ENCODE measurements at regions not wholly inside any gene's neighbourhood (a gene's known extent, or its start where the extent isn't known, plus 50 kb on each side); places are given as distances from the start of the nearest gene placed in this dataset.

- ATAC-seq (ENCODE audit: insufficient read depth, low read depth): no peak
These were observed 221.3 kb downstream of the ERMARD start for GRCh38 chr6:169972736-169973135.

DNA sequence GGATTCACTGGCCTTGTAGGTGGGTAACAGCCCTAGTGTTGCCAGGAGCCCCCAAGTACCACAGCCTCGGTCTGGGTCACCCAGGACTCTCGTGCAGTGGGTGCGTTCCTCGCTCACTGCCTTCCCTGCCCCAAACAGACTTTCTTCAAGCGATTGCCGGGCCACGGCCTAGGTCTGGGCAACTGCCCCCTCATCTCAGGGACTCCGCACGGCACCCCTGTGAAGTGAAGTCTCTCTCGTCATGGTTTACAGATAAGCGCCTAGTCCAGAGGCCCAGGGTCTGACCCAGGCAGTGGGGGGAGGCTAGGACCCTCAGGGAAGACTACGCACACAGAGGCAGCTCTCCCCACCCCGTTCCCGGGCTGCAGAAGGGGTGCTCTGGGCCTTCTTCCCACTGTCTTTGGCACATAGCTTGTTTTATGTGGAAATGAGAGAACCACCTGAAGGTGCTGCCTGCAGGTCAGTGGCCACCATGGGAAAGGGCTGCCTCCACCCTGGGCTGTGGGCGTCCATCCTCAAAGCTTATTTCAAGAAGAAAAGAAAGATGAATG lies 220.8 kb downstream of the ERMARD start:
- no peak overlapping the region for H3K4me3 ChIP-seq (ENCODE audit: low read depth in 1 of 2, low read length in 2 of 2)
- DNase-seq (no peak), ATAC-seq (ENCODE audit: insufficient read depth, low read depth) (no peak)

More at GRCh38 chr6:169972736-169973135, 221.3 kb downstream of the ERMARD start:
- Histone ChIP-seq H3K36me3 (ENCODE audit: insufficient read depth, low read length) (no peaks in the 10 kb centered on the region), H3K27ac (ENCODE audit: low read length) (no peak overlapping the region), H3K27me3 (ENCODE audit: insufficient read depth, low read length, poor library complexity) (peaks cover 4% of the 10 kb centered on the region), H3K79me2 (ENCODE audit: insufficient read depth, low read length) (no peaks in the 10 kb centered on the region), H3K4me2 (ENCODE audit: insufficient read depth, low read length) (no peak overlapping the region), H3K4me3 (ENCODE audit: low read depth in 1 of 2, low read length in 2 of 2) (no peak overlapping the region), H3K4me1 (ENCODE audit: insufficient read depth, low read length) (no peaks in the 10 kb centered on the region), H4K20me1 (ENCODE audit: insufficient read depth, low read length) (no peaks in the 10 kb centered on the region), H2AFZ (ENCODE audit: low read depth, low read length) (no peak overlapping the region), H3K9me3 (ENCODE audit: insufficient read depth, low read length, severe bottlenecking) (no peaks in the 10 kb centered on the region), H3K9ac (ENCODE audit: low read depth, low read length) (no peak overlapping the region)
- DNase-seq: no peak
- no peak for TF ChIP-seq EZH2 (IDR thresholded peaks at IDR 0.05; ENCODE audit: borderline replicate concordance, low read depth, low read length, severe bottlenecking)
- TF ChIP-seq, protein P1, sequence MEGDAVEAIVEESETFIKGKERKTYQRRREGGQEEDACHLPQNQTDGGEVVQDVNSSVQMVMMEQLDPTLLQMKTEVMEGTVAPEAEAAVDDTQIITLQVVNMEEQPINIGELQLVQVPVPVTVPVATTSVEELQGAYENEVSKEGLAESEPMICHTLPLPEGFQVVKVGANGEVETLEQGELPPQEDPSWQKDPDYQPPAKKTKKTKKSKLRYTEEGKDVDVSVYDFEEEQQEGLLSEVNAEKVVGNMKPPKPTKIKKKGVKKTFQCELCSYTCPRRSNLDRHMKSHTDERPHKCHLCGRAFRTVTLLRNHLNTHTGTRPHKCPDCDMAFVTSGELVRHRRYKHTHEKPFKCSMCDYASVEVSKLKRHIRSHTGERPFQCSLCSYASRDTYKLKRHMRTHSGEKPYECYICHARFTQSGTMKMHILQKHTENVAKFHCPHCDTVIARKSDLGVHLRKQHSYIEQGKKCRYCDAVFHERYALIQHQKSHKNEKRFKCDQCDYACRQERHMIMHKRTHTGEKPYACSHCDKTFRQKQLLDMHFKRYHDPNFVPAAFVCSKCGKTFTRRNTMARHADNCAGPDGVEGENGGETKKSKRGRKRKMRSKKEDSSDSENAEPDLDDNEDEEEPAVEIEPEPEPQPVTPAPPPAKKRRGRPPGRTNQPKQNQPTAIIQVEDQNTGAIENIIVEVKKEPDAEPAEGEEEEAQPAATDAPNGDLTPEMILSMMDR (IDR thresholded peaks at IDR 0.05; ENCODE audit: borderline replicate concordance, extremely low read depth, low read length, poor library complexity, severe bottlenecking): no peak

DNA sequence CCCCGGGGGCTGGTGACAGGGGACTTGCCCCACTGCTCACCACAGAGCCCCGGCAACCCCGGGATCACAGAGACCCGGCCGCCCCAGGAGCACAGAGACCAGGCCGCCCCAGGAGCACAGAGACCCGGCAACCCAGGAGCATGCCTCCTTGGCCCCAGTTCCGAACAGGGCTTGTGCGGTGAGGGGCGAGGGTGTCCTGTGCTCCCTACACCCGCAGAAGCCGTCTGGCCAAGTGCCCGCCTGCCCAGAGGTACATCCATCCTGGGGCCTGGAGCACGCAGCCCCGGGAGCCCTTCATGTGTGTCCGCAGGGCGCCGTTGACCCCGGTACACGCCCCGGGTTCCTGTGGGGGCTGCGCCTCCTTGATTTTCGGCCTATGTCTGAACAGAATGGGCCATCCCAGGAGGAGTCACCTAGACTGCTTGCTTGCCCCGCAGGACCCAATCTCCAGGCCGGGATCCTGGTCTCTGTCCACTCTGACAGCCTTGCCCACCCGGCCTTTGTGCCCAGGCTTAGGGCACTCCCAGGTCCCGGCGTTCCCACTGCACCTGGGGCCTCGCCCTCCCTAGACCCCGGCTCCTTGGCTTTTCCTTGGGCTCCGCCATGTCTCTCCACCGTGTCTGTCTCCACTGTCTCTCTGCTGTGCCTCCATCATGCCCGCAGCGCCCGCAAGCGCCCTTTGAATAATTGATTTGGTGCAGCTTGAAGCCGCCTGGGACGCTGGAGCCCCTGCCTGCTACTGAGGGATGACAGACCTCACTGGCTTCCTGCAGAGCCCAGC lies 219.8 kb downstream of the ERMARD start:
- Histone ChIP-seq H3K4me2 (ENCODE audit: insufficient read depth, low read length) (no peak overlapping the region), H3K79me2 (ENCODE audit: insufficient read depth, low read length) (no peaks in the 10 kb centered on the region), H3K36me3 (ENCODE audit: insufficient read depth, low read length) (no peaks in the 10 kb centered on the region), H3K9ac (ENCODE audit: low read depth, low read length) (no peak overlapping the region), H3K27me3 (ENCODE audit: insufficient read depth, low read length, poor library complexity) (no peaks in the 10 kb centered on the region), H3K4me1 (ENCODE audit: insufficient read depth, low read length) (no peaks in the 10 kb centered on the region), H3K4me3 (ENCODE audit: low read depth in 1 of 2, low read length in 2 of 2) (no peak overlapping the region), H4K20me1 (ENCODE audit: insufficient read depth, low read length) (no peaks in the 10 kb centered on the region), H3K9me3 (ENCODE audit: insufficient read depth, low read length, severe bottlenecking) (no peaks in the 10 kb centered on the region), H2AFZ (ENCODE audit: low read depth, low read length) (no peak overlapping the region), H3K27ac (ENCODE audit: low read length) (no peak overlapping the region)
- no peak for TF ChIP-seq EZH2 (IDR thresholded peaks at IDR 0.05; ENCODE audit: borderline replicate concordance, low read depth, low read length, severe bottlenecking)
- TF ChIP-seq, protein P1 (IDR thresholded peaks at IDR 0.05; ENCODE audit: borderline replicate concordance, extremely low read depth, low read length, poor library complexity, severe bottlenecking): no peak
- DNase-seq: no peak
- ATAC-seq (ENCODE audit: insufficient read depth, low read depth): no peak

More for the DNA sequence above, 220.8 kb downstream of the ERMARD start:
- Histone ChIP-seq H3K4me1 (ENCODE audit: insufficient read depth, low read length) (no peaks in the 10 kb centered on the region), H3K79me2 (ENCODE audit: insufficient read depth, low read length) (no peaks in the 10 kb centered on the region), H3K36me3 (ENCODE audit: insufficient read depth, low read length) (no peaks in the 10 kb centered on the region), H4K20me1 (ENCODE audit: insufficient read depth, low read length) (no peaks in the 10 kb centered on the region), H3K27me3 (ENCODE audit: insufficient read depth, low read length, poor library complexity) (peaks cover under 1% of the 10 kb centered on the region), H3K9ac (ENCODE audit: low read depth, low read length) (no peak overlapping the region), H3K27ac (ENCODE audit: low read length) (no peak overlapping the region), H3K9me3 (ENCODE audit: insufficient read depth, low read length, severe bottlenecking) (no peaks in the 10 kb centered on the region), H2AFZ (ENCODE audit: low read depth, low read length) (no peak overlapping the region), H3K4me2 (ENCODE audit: insufficient read depth, low read length) (no peak overlapping the region)
- TF ChIP-seq, protein P1 (IDR thresholded peaks at IDR 0.05; ENCODE audit: borderline replicate concordance, extremely low read depth, low read length, poor library complexity, severe bottlenecking): no peak
- no peak for TF ChIP-seq EZH2 (IDR thresholded peaks at IDR 0.05; ENCODE audit: borderline replicate concordance, low read depth, low read length, severe bottlenecking)

Data from DND-41 (cell line).